ENCODE measurements at regions not wholly inside any gene's neighbourhood (a gene's known extent, or its start where the extent isn't known, plus 50 kb on each side); places are given as distances from the start of the nearest gene placed in this dataset.

GRCh38 chr10:112047674-112048073, 135.9 kb downstream of the GPAM start:
- Histone ChIP-seq H3K9me3 (no peaks in the 10 kb centered on the region), H3K27ac (no peak overlapping the region), H3K27me3 (replicated peaks; ENCODE audit: insufficient read depth) (no peaks in the 10 kb centered on the region), H3K4me1 (ENCODE audit: control insufficient read depth in 1 of 2, low read depth in 2 of 2) (no peaks in the 10 kb centered on the region), H3K4me3 (no peak overlapping the region), H3K36me3 (no peaks in the 10 kb centered on the region)
- no peak for ATAC-seq (ENCODE audit: insufficient number of reproducible peaks, low FRiP score, low read depth)
- TF ChIP-seq, protein P1, sequence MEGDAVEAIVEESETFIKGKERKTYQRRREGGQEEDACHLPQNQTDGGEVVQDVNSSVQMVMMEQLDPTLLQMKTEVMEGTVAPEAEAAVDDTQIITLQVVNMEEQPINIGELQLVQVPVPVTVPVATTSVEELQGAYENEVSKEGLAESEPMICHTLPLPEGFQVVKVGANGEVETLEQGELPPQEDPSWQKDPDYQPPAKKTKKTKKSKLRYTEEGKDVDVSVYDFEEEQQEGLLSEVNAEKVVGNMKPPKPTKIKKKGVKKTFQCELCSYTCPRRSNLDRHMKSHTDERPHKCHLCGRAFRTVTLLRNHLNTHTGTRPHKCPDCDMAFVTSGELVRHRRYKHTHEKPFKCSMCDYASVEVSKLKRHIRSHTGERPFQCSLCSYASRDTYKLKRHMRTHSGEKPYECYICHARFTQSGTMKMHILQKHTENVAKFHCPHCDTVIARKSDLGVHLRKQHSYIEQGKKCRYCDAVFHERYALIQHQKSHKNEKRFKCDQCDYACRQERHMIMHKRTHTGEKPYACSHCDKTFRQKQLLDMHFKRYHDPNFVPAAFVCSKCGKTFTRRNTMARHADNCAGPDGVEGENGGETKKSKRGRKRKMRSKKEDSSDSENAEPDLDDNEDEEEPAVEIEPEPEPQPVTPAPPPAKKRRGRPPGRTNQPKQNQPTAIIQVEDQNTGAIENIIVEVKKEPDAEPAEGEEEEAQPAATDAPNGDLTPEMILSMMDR (IDR thresholded peaks at IDR 0.05): no peak
- no peak for DNase-seq (ENCODE audit: low spot score)

GRCh38 chr10:112052166-112052565, 131.4 kb downstream of the GPAM start:
- no peak overlapping the region for H3K27ac ChIP-seq
- TF ChIP-seq, protein P1 (IDR thresholded peaks at IDR 0.05): no peak
- H3K4me3 ChIP-seq: no peak overlapping the region
- no peaks in the 10 kb centered on the region for H3K27me3 ChIP-seq (replicated peaks; ENCODE audit: insufficient read depth)
- DNase-seq (ENCODE audit: low spot score) (no peak), ATAC-seq (ENCODE audit: insufficient number of reproducible peaks, low FRiP score, low read depth) (no peak)
- no peaks in the 10 kb centered on the region for H3K36me3 ChIP-seq
- H3K9me3 ChIP-seq: no peaks in the 10 kb centered on the region
- H3K4me1 ChIP-seq (ENCODE audit: control insufficient read depth in 1 of 2, low read depth in 2 of 2): no peaks in the 10 kb centered on the region

GRCh38 chr10:112053895-112054294, 129.7 kb downstream of the GPAM start:
- TF ChIP-seq, protein P1 (IDR thresholded peaks at IDR 0.05): no peak
- Histone ChIP-seq H3K36me3 (no peaks in the 10 kb centered on the region), H3K4me3 (no peak overlapping the region), H3K27me3 (replicated peaks; ENCODE audit: insufficient read depth) (no peaks in the 10 kb centered on the region), H3K9me3 (no peaks in the 10 kb centered on the region), H3K4me1 (ENCODE audit: control insufficient read depth in 1 of 2, low read depth in 2 of 2) (no peaks in the 10 kb centered on the region), H3K27ac (no peak overlapping the region)
- ATAC-seq (ENCODE audit: insufficient number of reproducible peaks, low FRiP score, low read depth) (no peak), DNase-seq (ENCODE audit: low spot score) (no peak)

DNA sequence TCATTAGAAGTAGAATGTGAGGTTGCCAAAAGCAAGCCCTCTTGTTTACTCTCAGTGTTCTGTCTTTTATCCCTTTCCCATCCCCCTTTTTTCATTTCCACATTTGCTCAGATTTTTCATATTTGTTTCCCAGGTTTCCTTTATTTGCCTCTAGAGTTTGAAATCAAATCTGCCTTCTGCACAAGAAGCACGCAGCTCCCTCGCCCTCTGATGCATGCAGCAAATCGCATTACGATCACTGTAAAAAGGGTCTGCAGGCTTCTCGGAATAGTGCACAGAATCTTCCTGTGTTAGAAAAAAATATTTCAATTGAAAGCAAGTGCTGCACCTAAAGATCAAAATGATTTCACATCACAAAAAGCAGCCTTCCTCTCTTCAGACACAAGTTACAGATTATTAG, 129.0 kb downstream of the GPAM start:
- TF ChIP-seq, protein P1 (IDR thresholded peaks at IDR 0.05): no peak
- Histone ChIP-seq H3K36me3 (no peaks in the 10 kb centered on the region), H3K27ac (no peak overlapping the region), H3K4me1 (ENCODE audit: control insufficient read depth in 1 of 2, low read depth in 2 of 2) (no peaks in the 10 kb centered on the region), H3K9me3 (no peaks in the 10 kb centered on the region), H3K27me3 (replicated peaks; ENCODE audit: insufficient read depth) (no peaks in the 10 kb centered on the region), H3K4me3 (no peak overlapping the region)
- DNase-seq (ENCODE audit: low spot score): no peak
- no peak for ATAC-seq (ENCODE audit: insufficient number of reproducible peaks, low FRiP score, low read depth)

- Histone ChIP-seq H3K27me3 (replicated peaks; ENCODE audit: insufficient read depth) (no peaks in the 10 kb centered on the region), H3K27ac (no peak overlapping the region), H3K4me1 (ENCODE audit: control insufficient read depth in 1 of 2, low read depth in 2 of 2) (no peaks in the 10 kb centered on the region), H3K4me3 (no peak overlapping the region), H3K36me3 (no peaks in the 10 kb centered on the region), H3K9me3 (no peaks in the 10 kb centered on the region)
- DNase-seq (ENCODE audit: low spot score) (no peak), ATAC-seq (ENCODE audit: insufficient number of reproducible peaks, low FRiP score, low read depth) (no peak)
- TF ChIP-seq, protein P1 (IDR thresholded peaks at IDR 0.05): no peak
These were observed 126.5 kb downstream of the GPAM start for GRCh38 chr10:112057072-112057471.
